ENCODE measurements at regions not wholly inside any gene's neighbourhood (a gene's known extent, or its start where the extent isn't known, plus 50 kb on each side); places are given as distances from the start of the nearest gene placed in this dataset.

DNA sequence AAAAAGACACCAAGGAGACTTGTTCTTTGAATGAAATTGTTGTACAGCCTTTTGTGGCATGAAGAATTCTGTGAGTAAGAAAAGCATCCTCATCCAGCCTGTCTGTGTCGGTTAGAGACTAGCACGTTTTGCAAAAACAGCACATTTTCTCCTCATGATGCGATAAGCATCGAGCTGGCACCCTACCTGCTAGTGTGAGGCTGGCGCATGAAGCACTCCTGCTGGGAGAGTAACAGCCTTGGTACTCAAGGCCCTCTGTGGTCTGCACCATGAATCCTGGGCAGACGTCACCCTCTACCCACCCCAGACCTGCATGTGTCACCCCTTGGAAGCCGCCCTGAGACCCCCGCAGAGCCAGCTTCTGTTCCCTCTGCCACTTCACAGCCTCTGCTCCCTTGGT is 92.6 kb upstream of the TMEM132E start:
- TF ChIP-seq, protein P1, sequence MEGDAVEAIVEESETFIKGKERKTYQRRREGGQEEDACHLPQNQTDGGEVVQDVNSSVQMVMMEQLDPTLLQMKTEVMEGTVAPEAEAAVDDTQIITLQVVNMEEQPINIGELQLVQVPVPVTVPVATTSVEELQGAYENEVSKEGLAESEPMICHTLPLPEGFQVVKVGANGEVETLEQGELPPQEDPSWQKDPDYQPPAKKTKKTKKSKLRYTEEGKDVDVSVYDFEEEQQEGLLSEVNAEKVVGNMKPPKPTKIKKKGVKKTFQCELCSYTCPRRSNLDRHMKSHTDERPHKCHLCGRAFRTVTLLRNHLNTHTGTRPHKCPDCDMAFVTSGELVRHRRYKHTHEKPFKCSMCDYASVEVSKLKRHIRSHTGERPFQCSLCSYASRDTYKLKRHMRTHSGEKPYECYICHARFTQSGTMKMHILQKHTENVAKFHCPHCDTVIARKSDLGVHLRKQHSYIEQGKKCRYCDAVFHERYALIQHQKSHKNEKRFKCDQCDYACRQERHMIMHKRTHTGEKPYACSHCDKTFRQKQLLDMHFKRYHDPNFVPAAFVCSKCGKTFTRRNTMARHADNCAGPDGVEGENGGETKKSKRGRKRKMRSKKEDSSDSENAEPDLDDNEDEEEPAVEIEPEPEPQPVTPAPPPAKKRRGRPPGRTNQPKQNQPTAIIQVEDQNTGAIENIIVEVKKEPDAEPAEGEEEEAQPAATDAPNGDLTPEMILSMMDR (IDR thresholded peaks at IDR 0.05; ENCODE audit: low read depth, low read length) = no peak

DNA sequence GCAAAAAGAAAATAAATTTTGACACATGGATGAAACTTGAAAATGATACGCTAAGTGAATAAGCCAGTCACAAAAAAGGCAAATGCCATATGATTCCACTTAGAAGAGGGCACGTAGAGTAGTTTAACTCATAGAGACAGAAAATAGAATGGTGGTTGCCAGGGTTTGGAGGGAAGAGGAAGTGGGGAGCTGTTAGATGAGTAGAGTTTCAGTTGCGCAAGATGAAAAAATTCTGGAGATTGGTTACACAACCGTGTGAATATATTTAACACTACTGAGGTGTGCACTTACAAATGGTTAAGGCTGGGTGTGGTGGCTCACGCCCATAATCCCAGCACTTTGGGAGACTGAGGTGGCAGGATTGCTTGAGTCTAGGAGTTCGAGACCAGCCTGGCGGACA is 93.4 kb upstream of the TMEM132E start:
- TF ChIP-seq, protein P1 (IDR thresholded peaks at IDR 0.05; ENCODE audit: low read depth, low read length) = no peak
- DNase-seq (ENCODE audit: extremely low read depth, low read depth) = no peak

More for the DNA sequence above, 92.6 kb upstream of the TMEM132E start:
- DNase-seq (ENCODE audit: extremely low read depth, low read depth) = no peak

DNA sequence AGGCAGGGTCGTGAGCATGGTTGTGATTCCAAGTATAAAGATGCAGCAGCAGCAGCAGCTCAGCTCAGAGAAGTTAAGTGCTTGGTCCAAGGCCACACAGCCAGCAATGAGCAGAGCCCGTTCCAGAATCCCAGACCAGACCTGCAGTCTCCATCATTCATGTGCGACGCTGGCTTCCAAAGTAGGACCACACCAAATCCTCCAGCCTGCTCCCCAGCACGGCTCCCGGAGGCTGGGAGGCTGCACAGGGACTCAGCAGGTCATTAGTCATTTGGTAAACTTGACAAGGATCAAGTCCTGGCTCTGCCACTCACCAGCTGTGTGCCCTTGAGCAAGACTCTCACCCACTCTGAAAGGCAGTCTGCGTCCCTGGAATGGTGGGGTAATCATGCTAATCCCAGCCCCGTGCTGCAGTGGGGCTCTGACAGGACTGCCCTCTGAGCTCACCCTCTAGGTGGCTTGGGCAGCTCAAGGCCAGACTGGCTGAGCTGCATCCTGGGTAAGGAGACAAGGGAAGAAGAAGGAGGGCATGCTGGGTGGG is 95.1 kb upstream of the TMEM132E start:
- DNase-seq (ENCODE audit: extremely low read depth, low read depth) = no peak
- TF ChIP-seq, protein P1 (IDR thresholded peaks at IDR 0.05; ENCODE audit: low read depth, low read length) = no peak

DNA sequence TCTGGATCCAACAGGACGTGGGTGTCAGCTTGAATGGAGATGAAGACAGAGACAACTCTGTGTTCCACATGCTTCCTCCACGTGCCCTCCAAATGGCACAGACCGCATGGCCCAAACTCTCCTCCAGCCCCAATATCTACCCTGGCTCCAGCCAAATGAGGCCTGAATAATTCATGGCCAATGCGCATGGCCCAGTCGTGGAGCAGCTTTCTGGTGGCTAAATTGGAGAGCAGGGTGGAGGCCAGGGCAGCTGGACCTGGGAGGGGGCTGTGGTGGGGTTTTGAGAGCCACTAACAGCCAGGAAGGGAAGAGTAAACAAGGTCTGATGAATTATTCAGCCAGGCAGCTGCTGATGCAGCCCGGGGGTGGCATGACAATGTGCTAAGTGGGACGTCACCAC is 96.7 kb upstream of the TMEM132E start:
- TF ChIP-seq, protein P1 (IDR thresholded peaks at IDR 0.05; ENCODE audit: low read depth, low read length) = no peak

DNA sequence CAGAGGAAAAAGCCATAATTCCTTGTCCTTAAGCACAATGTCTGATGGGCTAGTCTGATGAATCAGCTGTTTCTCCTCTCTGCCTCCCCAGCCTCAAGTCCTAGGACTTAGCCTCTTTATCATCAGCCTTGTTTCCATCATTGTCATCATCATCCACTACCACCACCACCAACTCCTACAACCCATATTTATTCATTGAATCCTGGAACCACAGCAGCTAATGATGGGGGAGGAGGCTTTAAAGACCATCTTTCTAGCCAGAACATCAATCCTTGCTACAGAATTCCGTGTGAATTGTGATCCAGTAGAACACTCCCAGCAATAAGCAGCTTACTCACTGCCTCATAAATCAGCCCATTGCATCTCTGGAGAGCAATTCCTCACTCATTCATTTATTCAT is 97.6 kb upstream of the TMEM132E start:
- TF ChIP-seq, protein P1 (IDR thresholded peaks at IDR 0.05; ENCODE audit: low read depth, low read length) = no peak
- no peak for DNase-seq (ENCODE audit: extremely low read depth, low read depth)

More for the DNA sequence above, 96.7 kb upstream of the TMEM132E start:
- DNase-seq (ENCODE audit: extremely low read depth, low read depth) = no peak

DNA sequence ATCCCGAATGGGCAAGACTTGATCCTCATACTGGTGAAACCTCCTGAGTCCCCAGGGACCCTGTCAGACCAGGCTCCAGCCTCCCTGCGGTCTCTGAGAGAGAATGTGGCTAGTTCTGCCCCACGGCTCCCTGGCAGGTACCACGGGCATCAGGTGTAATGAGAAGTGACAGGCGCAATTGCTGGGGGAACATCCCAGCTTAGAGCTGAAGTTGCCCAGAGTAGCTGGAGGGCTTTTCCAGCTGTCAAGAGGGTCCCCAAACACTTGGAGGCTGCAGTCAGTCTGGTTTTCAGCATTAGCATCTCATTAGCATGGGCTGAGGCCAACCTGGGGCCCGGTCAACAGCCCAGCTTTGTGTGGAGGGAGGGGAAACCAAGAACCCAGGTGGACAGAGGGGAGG is 100.0 kb upstream of the TMEM132E start:
- TF ChIP-seq, protein P1 (IDR thresholded peaks at IDR 0.05; ENCODE audit: low read depth, low read length) = no peak
- no peak for DNase-seq (ENCODE audit: extremely low read depth, low read depth)

DNA sequence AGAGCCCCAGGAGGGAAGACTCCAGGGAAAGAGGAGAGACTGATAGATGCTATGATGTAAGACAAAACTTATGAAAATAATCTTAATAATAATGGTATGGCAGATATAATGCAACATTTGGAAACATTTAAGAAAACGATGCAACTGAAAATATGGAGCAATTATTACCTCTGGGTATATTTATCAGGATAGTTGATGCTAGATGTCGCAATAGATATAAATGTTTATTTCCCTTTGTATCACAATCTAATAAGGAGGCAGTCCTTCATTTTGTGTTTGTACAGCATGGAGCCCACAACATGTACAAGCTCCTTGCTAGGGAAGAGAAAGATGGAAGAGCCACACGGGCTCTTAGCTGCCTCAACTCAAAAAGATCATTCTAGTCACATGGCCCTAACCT is 101.1 kb upstream of the TMEM132E start:
- no peak for DNase-seq (ENCODE audit: extremely low read depth, low read depth)
- TF ChIP-seq, protein P1 (IDR thresholded peaks at IDR 0.05; ENCODE audit: low read depth, low read length) = no peak
